K562 (cell line): ENCODE measurements at regions not wholly inside any gene's neighbourhood (a gene's known extent, or its start where the extent isn't known, plus 50 kb on each side); places are given as distances from the start of the nearest gene placed in this dataset.

ENCODE experiments used
- ATF3 ChIP-seq, 2 experiments: fragments of 450-650 bp in 1 of 2; sonication (generic) in 1 of 2; formaldehyde crosslinking in 1 of 2; IDR thresholded peaks in 1 of 2; conservative IDR thresholded peaks in 1 of 2; 2 replicates each; pipeline versions ENCODE4 v1.6.1 to v1.8.1; 2016 to 2023; ENCODE audit warnings: mild to moderate bottlenecking in 2 of 2, moderate library complexity in 2 of 2, inconsistent platforms in 1 of 2, missing genetic modification reagents in 1 of 2
- CBFB ChIP-seq: sonication (generic); formaldehyde crosslinking; IDR thresholded peaks from 2 replicates; pipeline ENCODE4 v1.4.0; 2020; ENCODE audit warnings: mild to moderate bottlenecking, missing genetic modification reagents
- CEBPB ChIP-seq: fragments of 450-650 bp; IDR thresholded peaks from 2 replicates; pipeline ENCODE4 v1.6.1; 2016; ENCODE audit warnings: missing genetic modification characterization, missing compliant biosample characterization
- ELK1 ChIP-seq: sonication (generic); formaldehyde crosslinking; IDR thresholded peaks from 2 replicates; pipeline ENCODE4 v1.8.1; 2022; ENCODE audit warnings: missing genetic modification reagents
- FOS ChIP-seq: IDR thresholded peaks from 3 replicates; pipeline ENCODE4 v1.6.1; 2011; ENCODE audit not compliant: insufficient read length; ENCODE audit errors: extremely low read depth
- KAT2B ChIP-seq: IDR thresholded peaks from one replicate; pipeline ENCODE4 v1.6.1; 2012; ENCODE audit warnings: low read depth, mild to moderate bottlenecking, control low read depth, inconsistent platforms, low read length, moderate library complexity
- NFRKB ChIP-seq: fragments of 450-650 bp; IDR thresholded peaks from 2 replicates; pipeline ENCODE4 v1.6.1; 2016; ENCODE audit warnings: low read depth
- SIN3A ChIP-seq, 2 experiments: fragments of 150-350 bp in 1 of 2; IDR thresholded peaks; 2 replicates each; pipeline ENCODE4 v1.6.1; 2011 to 2016; ENCODE audit warnings: borderline replicate concordance in 2 of 2, low read depth in 2 of 2, low read length in 2 of 2, mild to moderate bottlenecking in 2 of 2, moderate library complexity in 2 of 2; ENCODE audit not compliant: control insufficient read depth in 1 of 2
- TF ChIP-seq, protein P1 (sequence below), 3 experiments: IDR thresholded peaks in 2 of 3; conservative IDR thresholded peaks in 1 of 3; 2 replicates each; pipeline ENCODE4 v1.5.1; 2011 to 2012; ENCODE audit warnings: low read length in 3 of 3, mild to moderate bottlenecking in 3 of 3, control low read depth in 2 of 3, improper control_type of control experiment in 1 of 3, inconsistent platforms in 1 of 3, low read depth in 1 of 3, mixed read lengths in 1 of 3, moderate library complexity in 1 of 3; ENCODE audit not compliant: insufficient read depth in 2 of 3
- TF ChIP-seq, protein P2 (sequence below): fragments of 450-650 bp; IDR thresholded peaks from 2 replicates; pipeline ENCODE4 v1.6.1; 2016; ENCODE audit warnings: low read depth
- TF ChIP-seq, protein P3 (sequence below), 2 experiments: fragments of 450-650 bp in 1 of 2; IDR thresholded peaks; 2 replicates each; pipeline ENCODE4 v1.6.1; 2011 to 2017; ENCODE audit warnings: low read depth in 2 of 2, antibody characterized with exemption in 1 of 2, borderline replicate concordance in 1 of 2, low read length in 1 of 2, mild to moderate bottlenecking in 1 of 2, mixed read lengths in 1 of 2; ENCODE audit not compliant: control insufficient read depth in 1 of 2

- TF ChIP-seq KAT2B (no peak), SIN3A (IDR thresholded peaks at IDR 0.05; ENCODE audit: borderline replicate concordance in 2 of 2, control insufficient read depth in 1 of 2, low read depth in 2 of 2, low read length in 2 of 2) (no peak), CBFB (CRISPR knock-in tag) (no peak), NFRKB (no peak), FOS (no peak), CEBPB (tag) (no peak), ATF3 (IDR thresholded peaks at IDR 0.05) (no peak), ATF3 (CRISPR knock-in tag; conservative IDR thresholded peaks at IDR 0.05) (no peak), ELK1 (CRISPR knock-in tag) (no peak)
- TF ChIP-seq, protein P1, sequence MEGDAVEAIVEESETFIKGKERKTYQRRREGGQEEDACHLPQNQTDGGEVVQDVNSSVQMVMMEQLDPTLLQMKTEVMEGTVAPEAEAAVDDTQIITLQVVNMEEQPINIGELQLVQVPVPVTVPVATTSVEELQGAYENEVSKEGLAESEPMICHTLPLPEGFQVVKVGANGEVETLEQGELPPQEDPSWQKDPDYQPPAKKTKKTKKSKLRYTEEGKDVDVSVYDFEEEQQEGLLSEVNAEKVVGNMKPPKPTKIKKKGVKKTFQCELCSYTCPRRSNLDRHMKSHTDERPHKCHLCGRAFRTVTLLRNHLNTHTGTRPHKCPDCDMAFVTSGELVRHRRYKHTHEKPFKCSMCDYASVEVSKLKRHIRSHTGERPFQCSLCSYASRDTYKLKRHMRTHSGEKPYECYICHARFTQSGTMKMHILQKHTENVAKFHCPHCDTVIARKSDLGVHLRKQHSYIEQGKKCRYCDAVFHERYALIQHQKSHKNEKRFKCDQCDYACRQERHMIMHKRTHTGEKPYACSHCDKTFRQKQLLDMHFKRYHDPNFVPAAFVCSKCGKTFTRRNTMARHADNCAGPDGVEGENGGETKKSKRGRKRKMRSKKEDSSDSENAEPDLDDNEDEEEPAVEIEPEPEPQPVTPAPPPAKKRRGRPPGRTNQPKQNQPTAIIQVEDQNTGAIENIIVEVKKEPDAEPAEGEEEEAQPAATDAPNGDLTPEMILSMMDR (IDR thresholded peaks at IDR 0.05 in 2 of 3, conservative IDR thresholded peaks at IDR 0.05 in 1 of 3; ENCODE audit: insufficient read depth in 2 of 3, low read depth in 1 of 3, low read length in 3 of 3): no peak
- TF ChIP-seq, protein P2, sequence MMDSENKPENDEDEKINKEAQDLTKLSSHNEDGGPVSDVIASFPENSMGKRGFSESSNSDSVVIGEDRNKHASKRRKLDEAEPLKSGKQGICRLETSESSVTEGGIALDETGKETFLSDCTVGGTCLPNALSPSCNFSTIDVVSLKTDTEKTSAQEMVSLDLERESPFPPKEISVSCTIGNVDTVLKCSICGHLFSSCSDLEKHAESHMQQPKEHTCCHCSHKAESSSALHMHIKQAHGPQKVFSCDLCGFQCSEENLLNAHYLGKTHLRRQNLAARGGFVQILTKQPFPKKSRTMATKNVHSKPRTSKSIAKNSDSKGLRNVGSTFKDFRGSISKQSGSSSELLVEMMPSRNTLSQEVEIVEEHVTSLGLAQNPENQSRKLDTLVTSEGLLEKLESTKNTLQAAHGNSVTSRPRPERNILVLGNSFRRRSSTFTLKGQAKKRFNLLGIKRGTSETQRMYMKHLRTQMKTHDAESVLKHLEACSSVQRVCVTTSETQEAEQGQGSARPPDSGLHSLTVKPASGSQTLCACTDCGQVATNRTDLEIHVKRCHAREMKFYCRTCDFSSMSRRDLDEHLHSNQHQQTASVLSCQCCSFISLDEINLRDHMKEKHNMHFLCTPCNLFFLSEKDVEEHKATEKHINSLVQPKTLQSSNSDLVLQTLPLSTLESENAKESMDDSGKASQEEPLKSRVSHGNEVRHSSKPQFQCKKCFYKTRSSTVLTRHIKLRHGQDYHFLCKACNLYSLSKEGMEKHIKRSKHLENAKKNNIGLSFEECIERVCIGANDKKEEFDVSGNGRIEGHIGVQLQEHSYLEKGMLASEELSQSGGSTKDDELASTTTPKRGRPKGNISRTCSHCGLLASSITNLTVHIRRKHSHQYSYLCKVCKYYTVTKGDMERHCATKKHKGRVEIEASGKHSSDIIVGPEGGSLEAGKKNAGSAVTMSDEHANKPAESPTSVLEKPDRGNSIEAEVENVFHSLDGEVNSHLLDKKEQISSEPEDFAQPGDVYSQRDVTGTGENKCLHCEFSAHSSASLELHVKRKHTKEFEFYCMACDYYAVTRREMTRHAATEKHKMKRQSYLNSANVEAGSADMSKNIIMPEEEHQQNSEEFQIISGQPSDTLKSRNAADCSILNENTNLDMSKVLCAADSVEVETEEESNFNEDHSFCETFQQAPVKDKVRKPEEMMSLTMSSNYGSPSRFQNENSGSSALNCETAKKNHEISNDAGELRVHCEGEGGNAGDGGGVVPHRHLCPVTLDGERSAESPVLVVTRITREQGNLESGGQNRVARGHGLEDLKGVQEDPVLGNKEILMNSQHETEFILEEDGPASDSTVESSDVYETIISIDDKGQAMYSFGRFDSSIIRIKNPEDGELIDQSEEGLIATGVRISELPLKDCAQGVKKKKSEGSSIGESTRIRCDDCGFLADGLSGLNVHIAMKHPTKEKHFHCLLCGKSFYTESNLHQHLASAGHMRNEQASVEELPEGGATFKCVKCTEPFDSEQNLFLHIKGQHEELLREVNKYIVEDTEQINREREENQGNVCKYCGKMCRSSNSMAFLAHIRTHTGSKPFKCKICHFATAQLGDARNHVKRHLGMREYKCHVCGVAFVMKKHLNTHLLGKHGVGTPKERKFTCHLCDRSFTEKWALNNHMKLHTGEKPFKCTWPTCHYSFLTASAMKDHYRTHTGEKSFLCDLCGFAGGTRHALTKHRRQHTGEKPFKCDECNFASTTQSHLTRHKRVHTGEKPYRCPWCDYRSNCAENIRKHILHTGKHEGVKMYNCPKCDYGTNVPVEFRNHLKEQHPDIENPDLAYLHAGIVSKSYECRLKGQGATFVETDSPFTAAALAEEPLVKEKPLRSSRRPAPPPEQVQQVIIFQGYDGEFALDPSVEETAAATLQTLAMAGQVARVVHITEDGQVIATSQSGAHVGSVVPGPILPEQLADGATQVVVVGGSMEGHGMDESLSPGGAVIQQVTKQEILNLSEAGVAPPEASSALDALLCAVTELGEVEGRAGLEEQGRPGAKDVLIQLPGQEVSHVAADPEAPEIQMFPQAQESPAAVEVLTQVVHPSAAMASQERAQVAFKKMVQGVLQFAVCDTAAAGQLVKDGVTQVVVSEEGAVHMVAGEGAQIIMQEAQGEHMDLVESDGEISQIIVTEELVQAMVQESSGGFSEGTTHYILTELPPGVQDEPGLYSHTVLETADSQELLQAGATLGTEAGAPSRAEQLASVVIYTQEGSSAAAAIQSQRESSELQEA: no peak
- TF ChIP-seq, protein P3, sequence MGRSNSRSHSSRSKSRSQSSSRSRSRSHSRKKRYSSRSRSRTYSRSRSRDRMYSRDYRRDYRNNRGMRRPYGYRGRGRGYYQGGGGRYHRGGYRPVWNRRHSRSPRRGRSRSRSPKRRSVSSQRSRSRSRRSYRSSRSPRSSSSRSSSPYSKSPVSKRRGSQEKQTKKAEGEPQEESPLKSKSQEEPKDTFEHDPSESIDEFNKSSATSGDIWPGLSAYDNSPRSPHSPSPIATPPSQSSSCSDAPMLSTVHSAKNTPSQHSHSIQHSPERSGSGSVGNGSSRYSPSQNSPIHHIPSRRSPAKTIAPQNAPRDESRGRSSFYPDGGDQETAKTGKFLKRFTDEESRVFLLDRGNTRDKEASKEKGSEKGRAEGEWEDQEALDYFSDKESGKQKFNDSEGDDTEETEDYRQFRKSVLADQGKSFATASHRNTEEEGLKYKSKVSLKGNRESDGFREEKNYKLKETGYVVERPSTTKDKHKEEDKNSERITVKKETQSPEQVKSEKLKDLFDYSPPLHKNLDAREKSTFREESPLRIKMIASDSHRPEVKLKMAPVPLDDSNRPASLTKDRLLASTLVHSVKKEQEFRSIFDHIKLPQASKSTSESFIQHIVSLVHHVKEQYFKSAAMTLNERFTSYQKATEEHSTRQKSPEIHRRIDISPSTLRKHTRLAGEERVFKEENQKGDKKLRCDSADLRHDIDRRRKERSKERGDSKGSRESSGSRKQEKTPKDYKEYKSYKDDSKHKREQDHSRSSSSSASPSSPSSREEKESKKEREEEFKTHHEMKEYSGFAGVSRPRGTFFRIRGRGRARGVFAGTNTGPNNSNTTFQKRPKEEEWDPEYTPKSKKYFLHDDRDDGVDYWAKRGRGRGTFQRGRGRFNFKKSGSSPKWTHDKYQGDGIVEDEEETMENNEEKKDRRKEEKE (IDR thresholded peaks at IDR 0.05; ENCODE audit: borderline replicate concordance in 1 of 2, control insufficient read depth in 1 of 2, low read depth in 2 of 2, low read length in 1 of 2): no peak
Measured at GRCh38 chr2:94960266-94960665, 65.2 kb upstream of the MAL start.
